ENCODE measurements at regions not wholly inside any gene's neighbourhood (a gene's known extent, or its start where the extent isn't known, plus 50 kb on each side); places are given as distances from the start of the nearest gene placed in this dataset.

GRCh38 chr20:43833511-43834395 is 80.9 kb upstream of the TOX2 start:
- no peak overlapping the region for H3K27ac Mint-ChIP-seq
- no peaks in the 10 kb centered on the region for H3K9me3 Mint-ChIP-seq
- Histone ChIP-seq H3K27ac (ENCODE audit: low read depth in 1 of 2, low read length in 2 of 2) (no peak overlapping the region), H3K4me3 (ENCODE audit: low read length) (no peak overlapping the region), H3K27me3 (ENCODE audit: control insufficient read depth in 1 of 2, insufficient read depth in 2 of 2, low read length in 2 of 2) (peaks cover 0 to 4% of the 10 kb centered on the region in 2 experiments), H3K4me1 (ENCODE audit: insufficient read depth, low read length) (peaks cover 8% of the 10 kb centered on the region), H3K36me3 (ENCODE audit: insufficient read depth, low read length) (no peaks in the 10 kb centered on the region), H3K9me3 (ENCODE audit: control insufficient read depth in 1 of 2, insufficient read depth in 1 of 2, low read length in 2 of 2) (peaks cover 0 to 5% of the 10 kb centered on the region in 2 experiments)
- DNase-seq (no peak), ATAC-seq (ENCODE audit: poor library complexity) (no peak)
- no peaks in the 10 kb centered on the region for H3K4me1 Mint-ChIP-seq (ENCODE audit: low read depth)
- H3K36me3 Mint-ChIP-seq (ENCODE audit: low read depth) = no peaks in the 10 kb centered on the region
- intact Hi-C loops (cut with DNase I, micrococcal nuclease) = no loop called here
- no peaks in the 10 kb centered on the region for H3K27me3 Mint-ChIP-seq
- ChIA-PET POLR2A (no interaction called here), CTCF (no interaction called here)
- TF ChIP-seq CTCF (IDR thresholded peaks at IDR 0.05) = no peak
- no peak overlapping the region for H3K4me3 Mint-ChIP-seq

DNA sequence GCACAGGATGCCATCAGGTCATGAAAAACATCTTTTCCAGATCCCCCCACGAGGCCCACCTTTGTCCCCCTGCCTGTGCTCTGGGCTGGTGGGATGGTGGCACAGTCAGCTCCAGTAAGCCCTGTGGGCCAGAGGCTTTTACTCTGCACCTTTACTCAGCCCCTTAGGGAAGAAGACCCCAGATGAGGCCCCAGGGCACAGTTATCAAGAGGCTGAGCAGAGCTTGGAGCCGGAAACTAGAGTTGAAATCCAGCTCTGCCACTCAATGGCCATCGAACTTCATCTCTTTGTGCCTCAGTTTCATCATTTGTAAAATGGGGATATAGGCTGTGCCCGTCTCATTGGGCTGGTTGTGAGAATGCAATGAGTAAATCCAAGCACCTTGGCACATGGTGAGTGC is 81.7 kb upstream of the TOX2 start:
- Histone ChIP-seq H3K4me1 (ENCODE audit: insufficient read depth, low read length) (peaks cover under 1% of the 10 kb centered on the region), H3K27ac (ENCODE audit: low read depth in 1 of 2, low read length in 2 of 2) (no peak overlapping the region), H3K9me3 (ENCODE audit: control insufficient read depth in 1 of 2, insufficient read depth in 1 of 2, low read length in 2 of 2) (peaks cover 0 to 5% of the 10 kb centered on the region in 2 experiments), H3K27me3 (ENCODE audit: control insufficient read depth in 1 of 2, insufficient read depth in 2 of 2, low read length in 2 of 2) (peaks cover 0 to 4% of the 10 kb centered on the region in 2 experiments), H3K36me3 (ENCODE audit: insufficient read depth, low read length) (no peaks in the 10 kb centered on the region), H3K4me3 (ENCODE audit: low read length) (no peak overlapping the region)
- no peak for TF ChIP-seq CTCF (IDR thresholded peaks at IDR 0.05)
- H3K9me3 Mint-ChIP-seq = no peaks in the 10 kb centered on the region
- DNase-seq (no peak), ATAC-seq (ENCODE audit: poor library complexity) (no peak)
- ChIA-PET POLR2A (no interaction called here), CTCF (no interaction called here)
- no peaks in the 10 kb centered on the region for H3K4me1 Mint-ChIP-seq (ENCODE audit: low read depth)
- H3K4me3 Mint-ChIP-seq = no peak overlapping the region
- no peak overlapping the region for H3K27ac Mint-ChIP-seq
- intact Hi-C loops (cut with DNase I, micrococcal nuclease) = no loop called here
- H3K36me3 Mint-ChIP-seq (ENCODE audit: low read depth) = no peaks in the 10 kb centered on the region
- peaks cover 3% of the 10 kb centered on the region for H3K27me3 Mint-ChIP-seq

GRCh38 chr20:43832096-43832816 is 82.4 kb upstream of the TOX2 start:
- H3K9me3 Mint-ChIP-seq = no peaks in the 10 kb centered on the region
- Histone ChIP-seq H3K36me3 (ENCODE audit: insufficient read depth, low read length) (no peaks in the 10 kb centered on the region), H3K4me1 (ENCODE audit: insufficient read depth, low read length) (no peaks in the 10 kb centered on the region), H3K27ac (ENCODE audit: low read depth in 1 of 2, low read length in 2 of 2) (no peak overlapping the region), H3K9me3 (ENCODE audit: control insufficient read depth in 1 of 2, insufficient read depth in 1 of 2, low read length in 2 of 2) (peaks cover 0 to 5% of the 10 kb centered on the region in 2 experiments), H3K4me3 (ENCODE audit: low read length) (no peak overlapping the region), H3K27me3 (ENCODE audit: control insufficient read depth in 1 of 2, insufficient read depth in 2 of 2, low read length in 2 of 2) (peaks cover 0 to 4% of the 10 kb centered on the region in 2 experiments)
- H3K4me3 Mint-ChIP-seq = no peak overlapping the region
- TF ChIP-seq CTCF (IDR thresholded peaks at IDR 0.05) = no peak
- H3K27ac Mint-ChIP-seq = no peak overlapping the region
- POLR2A ChIA-PET = no interaction called here
- DNase-seq (no peak), ATAC-seq (ENCODE audit: poor library complexity) (no peak)
- CTCF ChIA-PET = no interaction called here
- intact Hi-C loops (cut with DNase I, micrococcal nuclease) = no loop called here
- no peaks in the 10 kb centered on the region for H3K4me1 Mint-ChIP-seq (ENCODE audit: low read depth)
- H3K36me3 Mint-ChIP-seq (ENCODE audit: low read depth) = no peaks in the 10 kb centered on the region
- peaks cover 3% of the 10 kb centered on the region for H3K27me3 Mint-ChIP-seq
